K562 (cell line): ENCODE measurements at regions not wholly inside any gene's neighbourhood (a gene's known extent, or its start where the extent isn't known, plus 50 kb on each side); places are given as distances from the start of the nearest gene placed in this dataset.

ENCODE experiments used
- ATAC-seq: fragments of 200-7000 bp; cut with Tn5 transposase; 3 replicates; pipeline ENCODE4 v1.9.1; 2020; ENCODE audit warnings: moderate library complexity
- BruUV-seq: library from RNA; stranded (reverse); fragments of 400-500 nt; replicated peaks from 2 replicates; lab custom pipeline; 2021; lab: Mats Ljungman, UMichigan
- CTCF ChIA-PET: fragments of 300-600 bp; formaldehyde crosslinking; extraction: SDS; loops from one replicate; lab custom pipeline; 2021; ENCODE audit warnings: low intra/inter-chr PET ratio; lab: Yijun Ruan, JAX
- POLR2A ChIA-PET: fragments of 300-600, 350-650 bp; sonication (Branson Sonifier 250); formaldehyde crosslinking; extraction: SDS; loops from one replicate; lab custom pipeline; 2021; ENCODE audit warnings: antibody characterized with exemption, inconsistent platforms; lab: Yijun Ruan, JAX
- DNase-seq, 4 experiments: peaks; one replicate each; pipeline versions ENCODE4 v3.0.0 to v3.0.0-alpha.2; 2011 to 2018; ENCODE audit warnings: low spot score in 3 of 4, mixed read lengths in 3 of 4; ENCODE audit errors: extremely low read depth in 1 of 4
- FAIRE-seq: peaks from 2 replicates; lab custom pipeline; 2011; peaks lifted over from hg19 to GRCh38; lab: Jason Lieb, UNC
- H2AFZ ChIP-seq: 2 replicates; pipeline ENCODE4 v1.6.0; 2011; ENCODE audit warnings: low read depth, low read length, control low read depth, inconsistent platforms
- H3K27ac ChIP-seq: fragments of 200-600 bp; 3 replicates; pipeline ENCODE4 v1.8.0; 2011; ENCODE audit warnings: low read depth, mild to moderate bottlenecking, control low read depth, inconsistent platforms, low read length, moderate library complexity, mixed read lengths; ENCODE audit errors: extremely low read depth
- H3K27me3 ChIP-seq, 2 experiments: fragments of 300-600 bp in 1 of 2; 2 replicates in 1 of 2; 3 replicates in 1 of 2; pipeline versions ENCODE4 v1.6.0 to v1.8.0; 2011; ENCODE audit warnings: inconsistent platforms in 2 of 2, low read length in 2 of 2, mild to moderate bottlenecking in 1 of 2, mixed read lengths in 1 of 2, moderate library complexity in 1 of 2; ENCODE audit not compliant: control insufficient read depth in 2 of 2, insufficient read depth in 2 of 2
- H3K36me3 ChIP-seq: fragments of 300-600 bp; 3 replicates; pipeline ENCODE4 v1.8.0; 2011; ENCODE audit warnings: mild to moderate bottlenecking, low read length, inconsistent platforms; ENCODE audit not compliant: control insufficient read depth, insufficient read depth
- H3K4me1 ChIP-seq, 2 experiments: fragments of 200-600 bp in 1 of 2; replicated peaks in 1 of 2; 2 replicates in 1 of 2; 3 replicates in 1 of 2; pipeline versions ENCODE4 v1.5.1 to v1.8.0; 2011; ENCODE audit warnings: inconsistent platforms in 2 of 2, low read length in 2 of 2, mild to moderate bottlenecking in 1 of 2, mixed read lengths in 1 of 2, moderate library complexity in 1 of 2; ENCODE audit not compliant: control insufficient read depth in 2 of 2, insufficient read depth in 2 of 2
- H3K4me2 ChIP-seq: 2 replicates; pipeline ENCODE4 v1.6.1; 2011; ENCODE audit warnings: low read length, control low read depth, inconsistent platforms, mixed read lengths; ENCODE audit not compliant: insufficient read depth
- H3K4me3 ChIP-seq: fragments of 200-600 bp; sonication (generic), shearing (Covaris generic); 2 replicates; pipeline ENCODE4 v1.5.1; 2016; ENCODE audit warnings: control low read depth, inconsistent platforms
- H3K79me2 ChIP-seq: fragments of 200-600 bp; 3 replicates; pipeline ENCODE4 v1.8.0; 2011; ENCODE audit warnings: low read length, inconsistent platforms; ENCODE audit not compliant: control insufficient read depth, insufficient read depth
- H3K9ac ChIP-seq, 2 experiments: 2 replicates each; pipeline versions ENCODE4 v1.6.0 to v1.6.1; 2011; ENCODE audit warnings: low read depth in 2 of 2, low read length in 2 of 2, control low read depth in 1 of 2, inconsistent platforms in 1 of 2, mild to moderate bottlenecking in 1 of 2, mixed read lengths in 1 of 2; ENCODE audit not compliant: insufficient read depth in 1 of 2
- H3K9me1 ChIP-seq: one replicate; pipeline ENCODE4 v1.6.0; 2011; ENCODE audit warnings: inconsistent platforms, mild to moderate bottlenecking, low read length, moderate library complexity; ENCODE audit not compliant: control insufficient read depth, insufficient read depth
- H3K9me3 ChIP-seq: replicated peaks from 2 replicates; pipeline ENCODE4 v1.5.1; 2011; ENCODE audit warnings: low read depth, low read length, inconsistent platforms; ENCODE audit not compliant: control insufficient read depth, insufficient read depth
- H4K20me1 ChIP-seq: replicated peaks from 2 replicates; pipeline ENCODE4 v1.6.1; 2011; ENCODE audit warnings: low read length, inconsistent platforms, mixed read lengths; ENCODE audit not compliant: control insufficient read depth, insufficient read depth
- CBX5 ChIP-seq: IDR thresholded peaks from 2 replicates; pipeline ENCODE4 v1.6.1; 2014; ENCODE audit warnings: low read depth, borderline replicate concordance
- CHAMP1 ChIP-seq: fragments of 450-650 bp; IDR thresholded peaks from 2 replicates; pipeline ENCODE4 v1.6.1; 2016; ENCODE audit warnings: mild to moderate bottlenecking
- CXXC5 ChIP-seq: fragments of 250-450 bp; sonication (Bioruptor Pico); IDR thresholded peaks from 2 replicates; pipeline ENCODE4 v1.8.0; 2022; ENCODE audit warnings: inconsistent platforms, mild to moderate bottlenecking, moderate library complexity
- ILK ChIP-seq: fragments of 450-650 bp; IDR thresholded peaks from 2 replicates; pipeline ENCODE4 v1.6.1; 2016; ENCODE audit warnings: missing genetic modification characterization, low read depth, mild to moderate bottlenecking, missing compliant biosample characterization, moderate library complexity, borderline replicate concordance
- MITF ChIP-seq: IDR thresholded peaks from 2 replicates; pipeline ENCODE4 v1.6.1; 2014; ENCODE audit warnings: antibody characterized with exemption
- RAD51 ChIP-seq: fragments of 450-650 bp; IDR thresholded peaks from 2 replicates; pipeline ENCODE4 v1.7.1; 2016; ENCODE audit warnings: low read depth, mild to moderate bottlenecking, borderline replicate concordance
- ZFP91 ChIP-seq: sonication (generic); formaldehyde crosslinking; IDR thresholded peaks from 2 replicates; pipeline ENCODE4 v1.8.0; 2022; ENCODE audit warnings: mild to moderate bottlenecking, missing genetic modification reagents
- WGBS: fragments of 100-300 bp; shearing (Covaris generic); methylation state at CpG from one replicate; pipeline ENCODE4 v1.1.6; 2016; ENCODE audit warnings: low coverage, mixed read lengths; ENCODE audit not compliant: insufficient coverage; ENCODE audit errors: missing lambda C conversion rate; 5-methylcytosine and 5-hydroxymethylcytosine counted together
- in situ Hi-C: fragments of 300-500 bp; cut with MboI; formaldehyde crosslinking; loops from 4 replicates; pipeline ENCODE4 v1.15.0; 2018; ENCODE audit warnings: inconsistent platforms, mixed read lengths
- intact Hi-C: fragments of 100-400 bp; cut with micrococcal nuclease; formaldehyde crosslinking; loops from 2 replicates; pipeline ENCODE4 v1.14.2; 2022
- TF ChIP-seq, protein P1 (sequence below), 2 experiments: IDR thresholded peaks in 1 of 2; conservative IDR thresholded peaks in 1 of 2; 2 replicates each; pipeline ENCODE4 v1.6.1; 2016; ENCODE audit warnings: low read depth in 2 of 2, mild to moderate bottlenecking in 1 of 2, missing compliant biosample characterization in 1 of 2, missing genetic modification characterization in 1 of 2, moderate library complexity in 1 of 2
- TF ChIP-seq, protein P2 (sequence below): fragments of 250-450 bp; sonication (Bioruptor Pico); IDR thresholded peaks from 2 replicates; pipeline ENCODE4 v1.5.1; 2021; ENCODE audit warnings: mild to moderate bottlenecking

GRCh38 chr15:62877276-62877857, 165.2 kb upstream of the TPM1 start (continued):
- TF ChIP-seq, protein P1, sequence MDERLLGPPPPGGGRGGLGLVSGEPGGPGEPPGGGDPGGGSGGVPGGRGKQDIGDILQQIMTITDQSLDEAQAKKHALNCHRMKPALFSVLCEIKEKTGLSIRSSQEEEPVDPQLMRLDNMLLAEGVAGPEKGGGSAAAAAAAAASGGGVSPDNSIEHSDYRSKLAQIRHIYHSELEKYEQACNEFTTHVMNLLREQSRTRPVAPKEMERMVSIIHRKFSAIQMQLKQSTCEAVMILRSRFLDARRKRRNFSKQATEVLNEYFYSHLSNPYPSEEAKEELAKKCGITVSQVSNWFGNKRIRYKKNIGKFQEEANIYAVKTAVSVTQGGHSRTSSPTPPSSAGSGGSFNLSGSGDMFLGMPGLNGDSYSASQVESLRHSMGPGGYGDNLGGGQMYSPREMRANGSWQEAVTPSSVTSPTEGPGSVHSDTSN (CRISPR knock-in tag; IDR thresholded peaks at IDR 0.05; ENCODE audit: low read depth), result no peak
- TF ChIP-seq, protein P1 (tag; conservative IDR thresholded peaks at IDR 0.05; ENCODE audit: low read depth), result no peak
- TF ChIP-seq ILK (tag), result no peak

GRCh38 chr15:62878070-62878469, 164.5 kb upstream of the TPM1 start:
- 0% methylated on average over 6 of the region's 6 CpGs for WGBS
- H3K9me1 ChIP-seq, result no peaks in the 10 kb centered on the region
- no peak for ATAC-seq
- H3K27ac ChIP-seq, result no peak overlapping the region
- BruUV-seq, result no TSS peak
- no peak for FAIRE-seq
- no peak for DNase-seq
- H2AFZ ChIP-seq, result no peak overlapping the region
- H3K79me2 ChIP-seq, result no peaks in the 10 kb centered on the region
- H3K4me3 ChIP-seq, result no peak overlapping the region
- POLR2A ChIA-PET, result no interaction called here
- intact Hi-C loops, result no loop called here
- no peaks in the 10 kb centered on the region for H3K36me3 ChIP-seq
- H3K9ac ChIP-seq, result no peak overlapping the region
- no peaks in the 10 kb centered on the region for H4K20me1 ChIP-seq
- CTCF ChIA-PET, result no interaction called here
- H3K4me2 ChIP-seq, result no peak overlapping the region
- peaks cover 20 to 27% of the 10 kb centered on the region in 2 experiments; a peak in 4 of 5 replicates for H3K27me3 ChIP-seq
- H3K4me1 ChIP-seq, result no peaks in the 10 kb centered on the region; a peak in 1 of 5 replicates
- in situ Hi-C loops, result no loop called here
- H3K9me3 ChIP-seq, result no peaks in the 10 kb centered on the region
- TF ChIP-seq CHAMP1 (no peak), ZFP91 (CRISPR knock-in tag) (no peak), RAD51 (no peak), CXXC5 (CRISPR knock-in tag) (no peak), MITF (no peak), CBX5 (no peak)
- TF ChIP-seq, protein P2, sequence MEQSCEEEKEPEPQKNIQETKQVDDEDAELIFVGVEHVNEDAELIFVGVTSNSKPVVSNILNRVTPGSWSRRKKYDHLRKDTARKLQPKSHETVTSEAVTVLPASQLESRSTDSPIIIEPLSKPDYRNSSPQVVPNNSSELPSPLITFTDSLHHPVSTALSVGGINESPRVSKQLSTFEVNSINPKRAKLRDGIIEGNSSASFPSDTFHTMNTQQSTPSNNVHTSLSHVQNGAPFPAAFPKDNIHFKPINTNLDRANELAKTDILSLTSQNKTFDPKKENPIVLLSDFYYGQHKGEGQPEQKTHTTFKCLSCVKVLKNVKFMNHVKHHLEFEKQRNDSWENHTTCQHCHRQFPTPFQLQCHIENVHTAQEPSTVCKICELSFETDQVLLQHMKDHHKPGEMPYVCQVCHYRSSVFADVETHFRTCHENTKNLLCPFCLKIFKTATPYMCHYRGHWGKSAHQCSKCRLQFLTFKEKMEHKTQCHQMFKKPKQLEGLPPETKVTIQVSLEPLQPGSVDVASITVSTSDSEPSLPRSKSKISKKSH (CRISPR knock-in tag), result no peak
